Suprapubic skin (tissue), 4 donors: ENCODE measurements at regions not wholly inside any gene's neighbourhood (a gene's known extent, or its start where the extent isn't known, plus 50 kb on each side); places are given as distances from the start of the nearest gene placed in this dataset.

Source experiments
- DNase-seq, 2 donors: peaks; one replicate each; pipeline ENCODE4 v3.0.0-alpha.2; 2019; ENCODE audit warnings: low spot score in 2 of 2
- H3K27ac ChIP-seq: fragments of 200-600 bp; sonication (generic); one replicate; pipeline ENCODE4 v1.5.1; 2019
- H3K27me3 ChIP-seq: fragments of 200-600 bp; sonication (generic); one replicate; pipeline ENCODE4 v1.5.1; 2019
- H3K36me3 ChIP-seq: fragments of 200-600 bp; sonication (generic); one replicate; pipeline ENCODE4 v1.5.1; 2019
- H3K4me1 ChIP-seq: fragments of 200-600 bp; sonication (generic); one replicate; pipeline ENCODE4 v1.5.1; 2019
- H3K4me3 ChIP-seq: fragments of 200-600 bp; sonication (generic); one replicate; pipeline ENCODE4 v1.5.1; 2019; ENCODE audit warnings: mild to moderate bottlenecking
- H3K9me3 ChIP-seq: fragments of 200-600 bp; sonication (generic); one replicate; pipeline ENCODE4 v1.5.1; 2019
- EP300 ChIP-seq: sonication (generic); formaldehyde crosslinking; IDR thresholded peaks from one replicate; pipeline ENCODE4 v1.6.1; 2017; ENCODE audit warnings: antibody characterized with exemption
- POLR2A ChIP-seq, 2 donors: fragments of 450-650 bp; IDR thresholded peaks; one replicate each; pipeline ENCODE4 v1.6.1; 2017; ENCODE audit warnings: antibody characterized with exemption in 2 of 2, mild to moderate bottlenecking in 2 of 2, moderate library complexity in 2 of 2
- POLR2AphosphoS5 ChIP-seq, 3 donors: sonication (generic); formaldehyde crosslinking; IDR thresholded peaks; one replicate each; pipeline ENCODE4 v1.6.1; 2017; ENCODE audit warnings: antibody characterized with exemption in 3 of 3
- WGBS: methylation state at CpG from one replicate; pipeline ENCODE4 v1.1.5; 2018; 5-methylcytosine and 5-hydroxymethylcytosine counted together
- TF ChIP-seq, protein P1 (sequence below), 2 donors: fragments of 200-600 bp in 1 of 2; fragments of 450-650 bp in 1 of 2; sonication (generic) in 1 of 2; IDR thresholded peaks; one replicate each; pipeline ENCODE4 v1.5.1; 2016 to 2019; ENCODE audit warnings: antibody characterized with exemption in 2 of 2, mild to moderate bottlenecking in 1 of 2, moderate library complexity in 1 of 2

DNA sequence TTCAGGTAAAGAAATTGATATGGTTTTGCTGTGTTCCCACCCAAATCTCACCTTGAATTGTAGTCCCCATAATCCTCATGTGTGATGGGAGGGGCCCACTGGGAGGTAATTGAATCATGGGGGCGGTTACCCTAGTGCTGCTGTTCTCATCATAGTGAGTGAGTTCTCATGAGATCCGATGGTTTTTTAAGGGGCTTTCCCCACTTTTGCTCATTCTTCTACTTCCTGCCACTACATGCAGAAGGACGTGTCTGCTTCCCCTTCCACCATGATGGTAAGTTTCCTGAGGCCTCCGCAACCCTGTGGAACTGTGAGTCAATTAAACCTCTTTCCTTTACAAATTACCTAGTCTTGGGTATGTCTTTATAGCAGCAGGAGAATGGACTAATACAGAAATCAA, 69.3 kb downstream of the MIS18A start:
- Histone ChIP-seq H3K27ac (no peak overlapping the region), H3K27me3 (no peaks in the 10 kb centered on the region), H3K4me3 (no peak overlapping the region), H3K36me3 (no peaks in the 10 kb centered on the region), H3K9me3 (no peaks in the 10 kb centered on the region), H3K4me1 (no peaks in the 10 kb centered on the region)
- DNase-seq: peak in 1 of 2 donors; percentile 1
- TF ChIP-seq, protein P1, sequence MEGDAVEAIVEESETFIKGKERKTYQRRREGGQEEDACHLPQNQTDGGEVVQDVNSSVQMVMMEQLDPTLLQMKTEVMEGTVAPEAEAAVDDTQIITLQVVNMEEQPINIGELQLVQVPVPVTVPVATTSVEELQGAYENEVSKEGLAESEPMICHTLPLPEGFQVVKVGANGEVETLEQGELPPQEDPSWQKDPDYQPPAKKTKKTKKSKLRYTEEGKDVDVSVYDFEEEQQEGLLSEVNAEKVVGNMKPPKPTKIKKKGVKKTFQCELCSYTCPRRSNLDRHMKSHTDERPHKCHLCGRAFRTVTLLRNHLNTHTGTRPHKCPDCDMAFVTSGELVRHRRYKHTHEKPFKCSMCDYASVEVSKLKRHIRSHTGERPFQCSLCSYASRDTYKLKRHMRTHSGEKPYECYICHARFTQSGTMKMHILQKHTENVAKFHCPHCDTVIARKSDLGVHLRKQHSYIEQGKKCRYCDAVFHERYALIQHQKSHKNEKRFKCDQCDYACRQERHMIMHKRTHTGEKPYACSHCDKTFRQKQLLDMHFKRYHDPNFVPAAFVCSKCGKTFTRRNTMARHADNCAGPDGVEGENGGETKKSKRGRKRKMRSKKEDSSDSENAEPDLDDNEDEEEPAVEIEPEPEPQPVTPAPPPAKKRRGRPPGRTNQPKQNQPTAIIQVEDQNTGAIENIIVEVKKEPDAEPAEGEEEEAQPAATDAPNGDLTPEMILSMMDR (IDR thresholded peaks at IDR 0.05): no peak
- TF ChIP-seq POLR2A (IDR thresholded peaks at IDR 0.05): no peak
- 77% methylated on average over 4 of the region's 4 CpGs for WGBS

DNA sequence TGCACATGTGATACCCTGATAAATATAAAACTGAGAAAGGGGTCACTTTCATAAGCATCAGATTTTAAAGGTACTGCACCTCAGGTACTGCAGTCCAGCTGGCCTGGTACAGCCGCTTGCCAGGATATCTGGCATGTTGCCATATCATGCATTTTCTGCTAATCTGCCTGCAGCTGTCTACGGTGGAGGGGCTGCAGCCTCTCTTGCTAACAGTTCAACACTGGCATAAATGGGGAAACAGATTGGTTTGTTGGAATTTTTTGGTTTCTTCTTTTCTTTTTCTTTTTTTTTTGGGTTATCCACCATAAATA, 71.5 kb downstream of the MIS18A start:
- Histone ChIP-seq H3K4me1 (no peaks in the 10 kb centered on the region), H3K27me3 (no peaks in the 10 kb centered on the region), H3K4me3 (no peak overlapping the region), H3K27ac (no peak overlapping the region), H3K9me3 (no peaks in the 10 kb centered on the region), H3K36me3 (no peaks in the 10 kb centered on the region)
- peak in 1 of 2 donors; percentile 20 for DNase-seq
- WGBS: 56% methylated on average over 2 of the region's 2 CpGs
- TF ChIP-seq POLR2A (IDR thresholded peaks at IDR 0.05): no peak
- TF ChIP-seq EP300: no peak
- TF ChIP-seq, protein P1 (IDR thresholded peaks at IDR 0.05): no peak
- TF ChIP-seq POLR2AphosphoS5 (IDR thresholded peaks at IDR 0.05): no peak

DNA sequence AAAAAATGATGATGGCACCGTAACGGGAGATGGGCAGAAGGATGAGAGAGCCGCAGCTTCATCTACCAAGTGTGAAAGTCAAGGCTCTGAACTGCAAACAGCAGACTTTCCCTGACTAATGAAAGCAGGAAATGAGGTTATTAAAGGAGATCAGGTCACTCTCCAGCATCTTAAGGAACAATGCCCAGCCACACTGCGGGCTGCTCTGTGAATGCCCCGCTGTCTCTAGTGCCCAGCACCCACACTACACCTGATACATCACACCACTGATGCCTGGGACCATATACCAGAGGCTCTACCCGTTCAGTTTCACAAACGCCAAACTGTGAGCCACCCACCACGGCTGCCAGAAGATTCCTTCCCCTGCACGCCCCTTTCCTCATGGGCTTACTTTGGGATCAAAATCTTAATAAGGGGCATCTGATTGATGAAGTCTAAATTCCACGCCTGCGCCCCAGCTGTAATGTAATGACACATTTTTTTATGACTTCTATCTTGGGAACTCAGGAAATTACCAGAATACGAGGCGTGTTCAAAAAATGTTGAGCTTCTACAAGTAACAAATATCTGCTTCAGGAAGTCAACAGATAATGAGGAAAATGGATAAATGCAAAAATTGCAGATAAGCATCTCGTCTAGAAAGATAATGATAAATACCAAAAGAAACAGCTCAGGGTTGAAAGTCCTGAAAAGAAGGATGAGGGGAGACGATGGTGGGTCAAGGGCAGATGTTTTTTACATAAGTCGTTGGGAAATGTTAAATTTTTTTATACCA, 72.0 kb downstream of the MIS18A start:
- 67% methylated on average over 16 of the region's 16 CpGs for WGBS
- peak in 1 of 2 donors; percentile 24 for DNase-seq
- TF ChIP-seq, protein P1 (IDR thresholded peaks at IDR 0.05): no peak
- no peak for TF ChIP-seq POLR2AphosphoS5 (IDR thresholded peaks at IDR 0.05)
- TF ChIP-seq POLR2A (IDR thresholded peaks at IDR 0.05): no peak
- no peak for TF ChIP-seq EP300

DNA sequence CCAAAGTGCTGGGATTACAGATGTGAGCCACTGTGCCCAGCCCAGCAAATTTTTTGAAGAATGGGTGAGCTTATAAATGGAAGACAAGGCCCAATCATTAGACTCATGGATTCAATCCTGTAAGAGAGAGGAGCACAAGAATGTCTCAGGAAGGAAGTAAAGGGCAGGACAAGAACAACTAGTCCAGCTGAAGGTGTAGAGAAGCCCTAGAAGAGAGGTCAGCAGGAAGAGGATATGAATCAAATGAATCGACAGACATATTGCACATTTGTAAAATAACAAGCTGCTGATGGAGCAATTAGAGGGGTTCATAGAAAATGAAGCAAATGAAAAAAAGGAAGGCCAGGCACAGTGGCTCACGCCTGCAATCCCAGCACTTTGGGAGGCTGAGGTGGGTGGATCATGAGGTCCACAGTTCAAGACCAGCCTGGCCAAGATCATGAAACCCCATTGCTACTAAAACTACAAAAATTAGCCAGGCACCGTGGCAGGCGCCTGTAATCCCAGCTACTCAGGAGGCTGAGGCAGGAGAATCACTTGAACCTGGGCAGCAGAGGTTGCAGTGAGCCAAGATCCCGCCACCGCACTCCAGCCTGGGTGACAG, 74.9 kb downstream of the MIS18A start:
- DNase-seq: peak in 1 of 2 donors; percentile 12
- H3K27me3 ChIP-seq: no peaks in the 10 kb centered on the region
- no peak overlapping the region for H3K4me3 ChIP-seq
- no peaks in the 10 kb centered on the region for H3K9me3 ChIP-seq
- no peak for TF ChIP-seq POLR2A (IDR thresholded peaks at IDR 0.05)
- TF ChIP-seq EP300: no peak
- TF ChIP-seq, protein P1 (IDR thresholded peaks at IDR 0.05): no peak
- no peak for TF ChIP-seq POLR2AphosphoS5 (IDR thresholded peaks at IDR 0.05)
- H3K4me1 ChIP-seq: no peaks in the 10 kb centered on the region
- WGBS: 96% methylated on average over 6 of the region's 6 CpGs
- H3K36me3 ChIP-seq: no peaks in the 10 kb centered on the region
- no peak overlapping the region for H3K27ac ChIP-seq

More for the DNA sequence above, 72.0 kb downstream of the MIS18A start:
- H3K27ac ChIP-seq: no peak overlapping the region
- H3K36me3 ChIP-seq: no peaks in the 10 kb centered on the region
- H3K9me3 ChIP-seq: no peaks in the 10 kb centered on the region
- H3K4me1 ChIP-seq: no peaks in the 10 kb centered on the region
- H3K27me3 ChIP-seq: no peaks in the 10 kb centered on the region
- H3K4me3 ChIP-seq: no peak overlapping the region

DNA sequence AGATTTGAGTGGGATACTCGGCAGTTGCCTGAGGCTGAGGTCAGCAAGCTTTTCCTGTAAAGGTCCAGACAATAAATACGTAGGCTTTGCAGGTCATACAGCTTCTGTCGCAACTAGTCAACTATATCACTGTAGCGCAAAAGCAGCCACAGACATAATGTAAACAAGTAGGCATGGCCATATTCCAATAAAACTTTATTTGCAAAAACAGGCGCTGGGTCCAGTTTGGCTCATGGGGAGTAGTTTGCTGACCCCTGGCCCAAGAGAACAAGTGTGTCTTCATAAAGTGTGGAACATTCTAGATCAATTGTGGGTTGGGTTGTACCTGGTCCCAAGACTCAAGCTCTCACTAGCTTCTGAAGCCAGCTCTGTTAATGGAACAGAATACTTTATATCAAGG, 78.8 kb downstream of the MIS18A start:
- TF ChIP-seq, protein P1 (IDR thresholded peaks at IDR 0.05): no peak
- TF ChIP-seq EP300 (no peak), POLR2A (IDR thresholded peaks at IDR 0.05) (no peak), POLR2AphosphoS5 (IDR thresholded peaks at IDR 0.05) (no peak)
- peak in 1 of 2 donors; percentile 29 for DNase-seq
- 81% methylated on average over 5 of the region's 5 CpGs for WGBS

More for the DNA sequence above, 78.8 kb downstream of the MIS18A start:
- Histone ChIP-seq H3K9me3 (no peaks in the 10 kb centered on the region), H3K4me3 (no peak overlapping the region), H3K27ac (no peak overlapping the region), H3K27me3 (no peaks in the 10 kb centered on the region), H3K36me3 (no peaks in the 10 kb centered on the region), H3K4me1 (no peaks in the 10 kb centered on the region)
